KMS-11 (cell line): ENCODE measurements at regions not wholly inside any gene's neighbourhood (a gene's known extent, or its start where the extent isn't known, plus 50 kb on each side); places are given as distances from the start of the nearest gene placed in this dataset.

Experiments
- H2AFZ ChIP-seq: fragments of 200-600 bp; sonication (generic); 2 replicates; pipeline ENCODE4 v1.6.1; 2016; ENCODE audit warnings: antibody characterized with exemption, mixed run types, low read depth
- H3K27ac ChIP-seq: fragments of 200-600 bp; sonication (generic); 2 replicates; pipeline ENCODE4 v1.6.1; 2016; ENCODE audit warnings: mild to moderate bottlenecking, mixed run types
- H3K27me3 ChIP-seq: fragments of 200-600 bp; sonication (generic); 2 replicates; pipeline ENCODE4 v1.6.1; 2017; ENCODE audit warnings: mild to moderate bottlenecking, low read depth, mixed run types, moderate library complexity; ENCODE audit not compliant: insufficient read depth
- H3K36me3 ChIP-seq: fragments of 200-600 bp; sonication (generic); 2 replicates; pipeline ENCODE4 v1.6.1; 2017; ENCODE audit warnings: mild to moderate bottlenecking, mixed run types; ENCODE audit not compliant: insufficient read depth
- H3K4me1 ChIP-seq: fragments of 200-600 bp; sonication (generic); 2 replicates; pipeline ENCODE4 v1.6.1; 2016; ENCODE audit warnings: mild to moderate bottlenecking, low read depth, mixed run types; ENCODE audit not compliant: poor library complexity, severe bottlenecking
- H3K4me2 ChIP-seq: fragments of 200-600 bp; sonication (generic); 2 replicates; pipeline ENCODE4 v1.7.0; 2016; ENCODE audit warnings: mild to moderate bottlenecking, mixed run types
- H3K4me3 ChIP-seq: fragments of 200-600 bp; sonication (generic); IDR thresholded peaks from 2 replicates; pipeline ENCODE4 v1.6.1; 2017; ENCODE audit warnings: low read depth, low read length, mixed read lengths; ENCODE audit not compliant: insufficient read depth
- H3K79me2 ChIP-seq: fragments of 200-600 bp; sonication (generic); 2 replicates; pipeline ENCODE4 v1.6.1; 2016; ENCODE audit warnings: low read depth, mixed run types; ENCODE audit not compliant: insufficient read depth
- H3K9ac ChIP-seq: fragments of 200-600 bp; sonication (generic); 2 replicates; pipeline ENCODE4 v1.6.1; 2016; ENCODE audit warnings: mild to moderate bottlenecking, mixed run types
- H4K20me1 ChIP-seq: fragments of 200-600 bp; sonication (generic); 2 replicates; pipeline ENCODE4 v1.6.1; 2016; ENCODE audit warnings: mild to moderate bottlenecking, mixed run types; ENCODE audit not compliant: insufficient read depth
- TF ChIP-seq, protein P1 (sequence below): fragments of 200-600 bp; sonication (generic); conservative IDR thresholded peaks from 2 replicates; pipeline ENCODE4 v1.6.1; 2017; ENCODE audit warnings: low read depth, mild to moderate bottlenecking, antibody characterized with exemption, low read length, moderate library complexity, mixed read lengths

DNA sequence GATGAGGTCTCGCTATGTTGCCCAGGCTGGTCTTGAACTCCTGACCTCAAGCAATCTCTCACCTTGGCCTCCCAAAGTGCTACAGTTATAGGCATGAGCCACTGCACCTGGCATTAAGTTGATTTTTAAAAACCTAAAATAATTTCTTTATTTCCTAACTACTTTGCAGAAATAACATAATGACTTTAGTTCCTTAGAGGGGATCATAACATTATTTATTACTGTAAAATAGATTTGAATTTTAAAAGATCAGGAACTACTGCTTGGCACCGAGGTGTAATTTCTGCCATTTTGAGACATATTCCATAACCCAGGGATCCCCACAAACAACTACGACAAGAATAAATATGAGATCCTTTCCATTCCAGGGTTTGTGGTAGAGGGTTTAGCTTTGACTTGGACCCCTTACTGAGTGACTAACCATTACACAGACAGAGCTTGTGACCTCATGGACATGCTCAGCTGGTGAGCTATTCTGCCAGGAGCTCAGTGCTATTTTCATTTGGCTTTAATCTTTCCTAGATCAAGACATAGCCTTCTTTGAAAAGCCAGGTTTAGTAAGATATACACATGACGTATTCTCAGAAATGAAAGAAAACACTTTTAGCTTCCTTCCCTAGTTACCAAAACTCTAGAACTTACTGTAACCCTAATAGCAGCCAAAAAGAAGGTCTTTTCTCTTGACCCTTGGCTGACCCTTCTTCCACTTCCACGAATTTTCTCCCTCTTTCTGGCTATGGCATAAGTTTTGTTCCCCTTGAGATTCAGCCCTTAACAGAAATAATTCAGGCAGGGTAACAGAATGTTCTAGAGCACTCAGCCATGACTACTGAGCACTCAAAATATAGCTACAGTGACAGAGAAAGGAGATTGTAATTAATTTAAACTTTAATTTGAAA is 75.1 kb upstream of the NUDT4 start:
- Histone ChIP-seq H2AFZ (no peak overlapping the region), H3K36me3 (no peaks in the 10 kb centered on the region), H3K4me3 (no peak overlapping the region), H3K27me3 (no peaks in the 10 kb centered on the region), H4K20me1 (no peaks in the 10 kb centered on the region), H3K4me1 (no peaks in the 10 kb centered on the region), H3K27ac (no peak overlapping the region), H3K9ac (no peak overlapping the region), H3K4me2 (no peak overlapping the region), H3K79me2 (no peaks in the 10 kb centered on the region)
- TF ChIP-seq, protein P1, sequence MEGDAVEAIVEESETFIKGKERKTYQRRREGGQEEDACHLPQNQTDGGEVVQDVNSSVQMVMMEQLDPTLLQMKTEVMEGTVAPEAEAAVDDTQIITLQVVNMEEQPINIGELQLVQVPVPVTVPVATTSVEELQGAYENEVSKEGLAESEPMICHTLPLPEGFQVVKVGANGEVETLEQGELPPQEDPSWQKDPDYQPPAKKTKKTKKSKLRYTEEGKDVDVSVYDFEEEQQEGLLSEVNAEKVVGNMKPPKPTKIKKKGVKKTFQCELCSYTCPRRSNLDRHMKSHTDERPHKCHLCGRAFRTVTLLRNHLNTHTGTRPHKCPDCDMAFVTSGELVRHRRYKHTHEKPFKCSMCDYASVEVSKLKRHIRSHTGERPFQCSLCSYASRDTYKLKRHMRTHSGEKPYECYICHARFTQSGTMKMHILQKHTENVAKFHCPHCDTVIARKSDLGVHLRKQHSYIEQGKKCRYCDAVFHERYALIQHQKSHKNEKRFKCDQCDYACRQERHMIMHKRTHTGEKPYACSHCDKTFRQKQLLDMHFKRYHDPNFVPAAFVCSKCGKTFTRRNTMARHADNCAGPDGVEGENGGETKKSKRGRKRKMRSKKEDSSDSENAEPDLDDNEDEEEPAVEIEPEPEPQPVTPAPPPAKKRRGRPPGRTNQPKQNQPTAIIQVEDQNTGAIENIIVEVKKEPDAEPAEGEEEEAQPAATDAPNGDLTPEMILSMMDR: no peak

DNA sequence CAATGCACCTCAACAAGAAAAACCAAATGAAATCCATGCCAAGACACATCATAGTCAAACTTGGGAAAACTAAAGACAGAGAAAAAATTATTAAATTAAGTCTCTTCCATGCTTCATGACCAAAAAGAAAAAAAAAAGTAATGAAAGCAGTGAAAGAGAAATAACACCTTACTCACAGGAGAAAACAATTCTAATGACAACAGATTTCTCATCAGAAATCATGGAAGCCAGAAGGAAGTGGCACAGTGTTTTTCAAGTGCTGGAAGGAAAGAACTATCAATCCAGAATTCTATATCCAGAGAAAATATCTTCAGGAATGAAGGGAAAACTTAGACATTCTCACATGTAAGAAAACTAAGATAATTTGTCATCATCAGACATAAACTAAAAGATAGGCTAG is 71.1 kb upstream of the NUDT4 start:
- H3K36me3 ChIP-seq: no peaks in the 10 kb centered on the region
- H3K27ac ChIP-seq: no peak overlapping the region
- no peaks in the 10 kb centered on the region for H3K27me3 ChIP-seq
- H4K20me1 ChIP-seq: no peaks in the 10 kb centered on the region
- no peak overlapping the region for H2AFZ ChIP-seq
- H3K9ac ChIP-seq: no peak overlapping the region
- H3K79me2 ChIP-seq: no peaks in the 10 kb centered on the region
- H3K4me2 ChIP-seq: no peak overlapping the region
- no peak overlapping the region for H3K4me3 ChIP-seq
- TF ChIP-seq, protein P1: no peak
- H3K4me1 ChIP-seq: no peaks in the 10 kb centered on the region

DNA sequence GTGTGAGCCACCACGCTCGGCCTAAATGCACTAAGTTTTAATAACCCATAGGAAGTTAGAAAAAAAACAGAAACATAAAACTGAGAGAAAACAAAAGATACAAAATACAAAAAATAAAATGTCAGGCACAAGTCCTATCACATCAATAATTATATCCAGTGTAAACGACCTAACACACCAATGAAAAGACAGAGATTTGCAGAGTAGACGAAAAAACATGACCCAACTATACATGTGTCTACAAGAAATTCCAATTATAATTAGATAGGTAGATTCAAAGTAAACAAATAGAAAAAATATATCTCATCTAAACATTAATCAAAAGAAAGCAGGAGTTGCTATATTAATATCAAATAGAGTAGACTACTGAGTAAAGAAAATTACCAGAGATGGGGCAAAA is 69.4 kb upstream of the NUDT4 start:
- H3K27ac ChIP-seq: no peak overlapping the region
- H3K4me3 ChIP-seq: no peak overlapping the region
- H3K4me2 ChIP-seq: no peak overlapping the region
- no peaks in the 10 kb centered on the region for H3K27me3 ChIP-seq
- no peaks in the 10 kb centered on the region for H3K79me2 ChIP-seq
- no peaks in the 10 kb centered on the region for H3K36me3 ChIP-seq
- TF ChIP-seq, protein P1: no peak
- no peak overlapping the region for H2AFZ ChIP-seq
- H3K9ac ChIP-seq: no peak overlapping the region
- no peaks in the 10 kb centered on the region for H3K4me1 ChIP-seq
- no peaks in the 10 kb centered on the region for H4K20me1 ChIP-seq

DNA sequence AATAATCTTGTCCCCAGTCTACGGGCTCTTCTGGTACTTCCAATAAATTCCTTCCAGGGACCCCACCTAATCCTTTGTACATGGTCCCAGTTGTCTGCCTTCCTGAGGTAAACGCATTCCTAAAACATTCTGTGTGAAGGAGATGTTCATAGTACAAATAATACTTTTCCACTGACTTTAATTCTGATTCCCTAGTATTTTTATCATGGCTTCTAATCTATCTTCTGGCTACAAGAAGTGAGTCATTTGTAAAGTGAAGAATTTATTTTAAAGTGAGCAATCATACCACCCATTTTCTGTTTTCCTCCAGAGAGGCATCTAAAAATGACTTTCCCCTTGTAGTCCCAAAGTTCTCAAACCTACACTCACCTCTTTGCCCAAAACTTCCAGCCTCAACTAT is 65.9 kb upstream of the NUDT4 start:
- Histone ChIP-seq H3K4me2 (no peak overlapping the region), H3K9ac (no peak overlapping the region), H3K4me1 (no peaks in the 10 kb centered on the region), H3K27ac (no peak overlapping the region), H3K36me3 (no peaks in the 10 kb centered on the region), H3K4me3 (no peak overlapping the region), H3K79me2 (no peaks in the 10 kb centered on the region), H2AFZ (no peak overlapping the region), H3K27me3 (no peaks in the 10 kb centered on the region), H4K20me1 (no peaks in the 10 kb centered on the region)
- TF ChIP-seq, protein P1: no peak
